ENCODE measurements at regions not wholly inside any gene's neighbourhood (a gene's known extent, or its start where the extent isn't known, plus 50 kb on each side); places are given as distances from the start of the nearest gene placed in this dataset.
"Not testable (repeated sequence)": the region's sequence is repeated elsewhere in the genome, so short reads cannot be mapped to it uniquely, and the experiment has no call there.

GRCh38 chr2:95759481-95760246 lies 167.9 kb downstream of the TRIM43 start:
- DNase-seq (ENCODE audit: low spot score) = no peak

GRCh38 chr2:95760806-95761525 lies 169.2 kb downstream of the TRIM43 start:
- DNase-seq (ENCODE audit: low spot score) = no peak
- no peak for TF ChIP-seq CTCF (IDR thresholded peaks at IDR 0.05; ENCODE audit: extremely low read depth, missing control alignments)

More at GRCh38 chr2:95759481-95760246, 167.9 kb downstream of the TRIM43 start:
- TF ChIP-seq CTCF (IDR thresholded peaks at IDR 0.05; ENCODE audit: extremely low read depth, missing control alignments) = no peak

GRCh38 chr2:95761556-95761955 lies 169.8 kb downstream of the TRIM43 start:
- no peak for TF ChIP-seq CTCF (IDR thresholded peaks at IDR 0.05; ENCODE audit: extremely low read depth, missing control alignments)
- no peak for DNase-seq (ENCODE audit: low spot score)

GRCh38 chr2:95762023-95763021 lies 170.5 kb downstream of the TRIM43 start:
- DNase-seq (ENCODE audit: low spot score) = not testable (repeated sequence)

GRCh38 chr2:95763074-95763473 lies 171.3 kb downstream of the TRIM43 start:
- DNase-seq (ENCODE audit: low spot score) = not testable (repeated sequence)

- DNase-seq (ENCODE audit: low spot score) = not testable (repeated sequence)
These were observed 173.2 kb downstream of the TRIM43 start for GRCh38 chr2:95764966-95765365.

- DNase-seq (ENCODE audit: low spot score) = not testable (repeated sequence)
These were observed 174.4 kb downstream of the TRIM43 start for GRCh38 chr2:95765925-95766910.

GRCh38 chr2:95767531-95767930 lies 175.7 kb downstream of the TRIM43 start:
- DNase-seq (ENCODE audit: low spot score) = not testable (repeated sequence)

GRCh38 chr2:95767950-95768349 lies 176.1 kb downstream of the TRIM43 start:
- not testable (repeated sequence) for DNase-seq (ENCODE audit: low spot score)

- not testable (repeated sequence) for DNase-seq (ENCODE audit: low spot score)
These were observed 177.5 kb downstream of the TRIM43 start for GRCh38 chr2:95769256-95769655.

GRCh38 chr2:95770726-95771125 lies 178.9 kb downstream of the TRIM43 start:
- DNase-seq (ENCODE audit: low spot score) = not testable (repeated sequence)

GRCh38 chr2:95774322-95775192 lies 182.8 kb downstream of the TRIM43 start:
- not testable (repeated sequence) for DNase-seq (ENCODE audit: low spot score)

GRCh38 chr2:95775193-95775531 lies 183.4 kb downstream of the TRIM43 start:
- DNase-seq (ENCODE audit: low spot score) = not testable (repeated sequence)
